ENCODE measurements at regions not wholly inside any gene's neighbourhood (a gene's known extent, or its start where the extent isn't known, plus 50 kb on each side); places are given as distances from the start of the nearest gene placed in this dataset.
"Not testable (repeated sequence)": the region's sequence is repeated elsewhere in the genome, so short reads cannot be mapped to it uniquely, and the experiment has no call there.

DNA sequence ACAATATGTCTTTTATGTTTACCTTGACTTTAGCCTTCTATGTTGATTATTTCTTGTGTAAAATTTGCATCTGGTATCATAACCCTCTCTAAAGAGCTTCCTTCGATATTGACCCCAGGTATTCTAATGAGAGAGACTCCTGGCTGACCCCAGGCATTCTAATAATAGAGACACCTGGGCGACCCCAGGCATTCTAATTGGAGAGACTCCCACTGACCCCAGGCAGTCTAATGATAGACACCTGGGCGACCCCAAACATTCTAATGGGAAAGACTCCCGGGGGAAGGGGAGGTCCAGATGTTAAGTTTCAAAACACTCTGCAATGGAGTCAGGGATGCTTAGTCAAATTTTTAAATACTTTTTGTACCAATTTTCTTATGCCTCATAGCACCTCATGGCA lies 726.4 kb downstream of the COL12A1 start:
- no peaks in the 10 kb centered on the region for H3K9me3 ChIP-seq (ENCODE audit: control insufficient read depth in 2 of 2, low read length in 2 of 2)
- Mint-ChIP-seq H3K36me3 (no peaks in the 10 kb centered on the region), H3K27me3 (no peaks in the 10 kb centered on the region)

DNA sequence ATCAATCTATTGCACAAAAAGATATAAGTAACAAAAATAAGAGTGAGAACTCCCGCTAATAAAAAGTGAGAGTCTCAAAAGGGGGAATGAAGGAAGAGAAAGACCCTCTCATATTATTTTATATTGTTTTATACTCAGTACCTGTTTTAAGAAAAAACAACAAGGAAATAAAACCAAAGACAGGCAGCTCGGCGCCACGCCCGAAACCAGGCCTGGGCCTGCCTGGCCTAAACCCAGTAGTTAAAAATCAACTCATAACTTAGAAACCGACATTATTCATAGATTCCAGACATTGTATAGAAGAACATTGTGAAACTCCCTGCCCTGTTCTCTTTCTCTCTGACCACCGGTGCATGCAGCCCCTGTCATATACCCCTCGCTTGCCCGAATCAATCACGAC lies 731.8 kb downstream of the COL12A1 start:
- not testable (repeated sequence) for H3K9me3 ChIP-seq (ENCODE audit: control insufficient read depth in 2 of 2, low read length in 2 of 2); H3K27ac ChIP-seq (ENCODE audit: insufficient read depth, low read length, poor library complexity, severe bottlenecking); H3K4me3 Mint-ChIP-seq; H3K9me3 Mint-ChIP-seq; H3K27me3 Mint-ChIP-seq; H3K36me3 ChIP-seq (ENCODE audit: control insufficient read depth, insufficient read depth, low read length); H3K27me3 ChIP-seq (ENCODE audit: control insufficient read depth, insufficient read depth, low read length); H3K36me3 Mint-ChIP-seq; H3K27ac Mint-ChIP-seq; ATAC-seq (ENCODE audit: low read depth in 2 of 2); H3K4me1 ChIP-seq (ENCODE audit: control insufficient read depth, insufficient read depth, low read length, poor library complexity, severe bottlenecking); DNase-seq; H3K4me1 Mint-ChIP-seq; H3K4me3 ChIP-seq (ENCODE audit: low read depth, low read length)

More for the DNA sequence above, 726.4 kb downstream of the COL12A1 start:
- H3K27ac ChIP-seq (ENCODE audit: insufficient read depth, low read length, poor library complexity, severe bottlenecking): no peak overlapping the region
- ATAC-seq (ENCODE audit: low read depth in 2 of 2): no peak
- H3K4me3 ChIP-seq (ENCODE audit: low read depth, low read length): no peak overlapping the region
- Mint-ChIP-seq H3K27ac (no peak overlapping the region), H3K4me3 (no peak overlapping the region), H3K4me1 (no peaks in the 10 kb centered on the region), H3K9me3 (peaks cover 1 to 11% (median 7%) of the 10 kb centered on the region in 7 donors)
- DNase-seq: no peak
- no peaks in the 10 kb centered on the region for H3K36me3 ChIP-seq (ENCODE audit: control insufficient read depth, insufficient read depth, low read length)
- H3K4me1 ChIP-seq (ENCODE audit: control insufficient read depth, insufficient read depth, low read length, poor library complexity, severe bottlenecking): no peaks in the 10 kb centered on the region
- H3K27me3 ChIP-seq (ENCODE audit: control insufficient read depth, insufficient read depth, low read length): no peaks in the 10 kb centered on the region

DNA sequence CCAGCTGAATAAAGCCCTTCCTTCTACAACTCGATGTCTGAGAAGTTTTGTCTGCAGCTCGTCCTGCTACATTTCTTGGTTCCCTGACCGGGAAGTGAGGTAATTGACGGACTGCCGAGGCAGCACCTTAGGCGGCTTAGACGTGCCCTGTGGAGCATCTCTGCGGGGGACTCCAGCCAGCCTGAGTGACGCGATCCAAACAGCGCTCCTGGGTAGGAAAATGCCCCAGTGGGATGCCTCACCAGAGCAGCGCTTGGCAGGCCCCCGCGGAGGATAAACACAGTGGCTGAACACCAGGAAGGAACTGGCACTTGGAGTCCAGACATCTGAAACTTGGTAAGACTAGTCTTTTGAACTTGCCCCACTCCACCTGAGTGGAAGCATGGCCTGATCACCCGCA lies 737.3 kb downstream of the COL12A1 start:
- H3K27ac ChIP-seq (ENCODE audit: insufficient read depth, low read length, poor library complexity, severe bottlenecking); DNase-seq; H3K27ac Mint-ChIP-seq; H3K4me3 ChIP-seq (ENCODE audit: low read depth, low read length); H3K36me3 Mint-ChIP-seq; H3K27me3 ChIP-seq (ENCODE audit: control insufficient read depth, insufficient read depth, low read length); ATAC-seq (ENCODE audit: low read depth in 2 of 2); H3K4me1 ChIP-seq (ENCODE audit: control insufficient read depth, insufficient read depth, low read length, poor library complexity, severe bottlenecking); H3K36me3 ChIP-seq (ENCODE audit: control insufficient read depth, insufficient read depth, low read length); H3K9me3 ChIP-seq (ENCODE audit: control insufficient read depth in 2 of 2, low read length in 2 of 2); H3K27me3 Mint-ChIP-seq; H3K4me3 Mint-ChIP-seq; H3K4me1 Mint-ChIP-seq: not testable (repeated sequence)
- peaks cover 0 to 13% (median 7%) of the 10 kb centered on the region in 7 donors for H3K9me3 Mint-ChIP-seq

DNA sequence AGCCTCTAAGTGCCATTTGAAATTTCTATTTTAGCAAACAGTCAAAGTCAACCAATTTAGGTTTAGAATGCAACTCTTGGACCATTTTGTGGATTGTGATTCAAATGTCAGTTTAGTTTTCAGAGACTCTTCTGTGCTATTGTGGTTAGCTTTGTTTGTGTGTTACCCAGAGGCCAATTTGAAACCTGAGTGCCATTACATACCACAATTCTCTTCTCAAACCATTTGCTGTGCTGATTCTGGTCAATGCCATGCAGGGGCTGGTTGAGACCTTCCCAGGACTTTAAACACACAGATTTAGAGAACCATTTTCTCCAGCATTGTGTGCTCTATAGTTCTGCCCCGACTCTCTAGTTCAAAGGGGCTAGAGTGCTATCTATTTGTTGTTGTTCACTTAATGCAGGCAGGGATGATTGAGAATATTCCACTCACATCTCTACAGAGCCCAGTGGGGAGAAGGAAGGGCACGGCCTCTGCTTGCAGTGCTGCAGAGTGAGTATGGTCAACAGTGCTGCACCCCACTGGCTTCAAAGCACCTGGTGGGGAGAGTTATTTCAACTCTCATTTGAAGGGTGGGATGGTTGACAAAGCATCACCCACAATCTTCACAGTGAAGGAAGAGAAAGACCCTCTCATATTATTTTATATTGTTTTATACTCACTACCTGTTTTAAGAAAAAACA lies 738.2 kb downstream of the COL12A1 start:
- ATAC-seq (ENCODE audit: low read depth in 2 of 2): no peak
- Histone ChIP-seq H3K27me3 (ENCODE audit: control insufficient read depth, insufficient read depth, low read length) (no peaks in the 10 kb centered on the region), H3K27ac (ENCODE audit: insufficient read depth, low read length, poor library complexity, severe bottlenecking) (no peak overlapping the region), H3K9me3 (ENCODE audit: control insufficient read depth in 2 of 2, low read length in 2 of 2) (no peaks in the 10 kb centered on the region), H3K4me3 (ENCODE audit: low read depth, low read length) (no peak overlapping the region), H3K4me1 (ENCODE audit: control insufficient read depth, insufficient read depth, low read length, poor library complexity, severe bottlenecking) (no peaks in the 10 kb centered on the region), H3K36me3 (ENCODE audit: control insufficient read depth, insufficient read depth, low read length) (no peaks in the 10 kb centered on the region)
- no peaks in the 10 kb centered on the region for H3K36me3 Mint-ChIP-seq
- H3K4me1 Mint-ChIP-seq: no peaks in the 10 kb centered on the region
- H3K27me3 Mint-ChIP-seq: no peaks in the 10 kb centered on the region
- H3K27ac Mint-ChIP-seq: no peak overlapping the region
- H3K4me3 Mint-ChIP-seq: no peak overlapping the region
- peaks cover 0 to 13% (median 5%) of the 10 kb centered on the region in 7 donors for H3K9me3 Mint-ChIP-seq
- DNase-seq: no peak

DNA sequence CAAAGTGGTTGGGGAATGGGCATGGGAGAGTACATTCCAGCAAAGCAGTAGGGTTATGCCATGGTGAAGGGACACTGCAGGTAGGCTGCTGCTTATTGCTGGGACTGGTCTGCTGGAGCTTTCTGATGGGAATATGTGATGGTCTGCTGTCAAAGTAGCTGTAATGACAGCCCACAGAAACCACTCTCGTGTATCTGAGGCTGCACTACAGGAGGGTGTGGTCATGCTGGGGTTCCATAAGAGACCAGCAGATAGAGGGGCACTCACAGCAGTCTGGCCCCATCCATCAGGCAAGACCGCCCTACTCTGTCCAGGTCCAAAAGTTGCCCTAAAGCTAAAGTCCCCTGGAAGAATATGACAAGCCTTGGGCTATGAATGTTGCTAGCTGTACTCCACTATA lies 739.3 kb downstream of the COL12A1 start:
- no peak overlapping the region for H3K4me3 ChIP-seq (ENCODE audit: low read depth, low read length)
- Mint-ChIP-seq H3K4me3 (no peak overlapping the region), H3K27me3 (no peaks in the 10 kb centered on the region), H3K36me3 (no peaks in the 10 kb centered on the region), H3K27ac (no peak overlapping the region), H3K9me3 (peaks cover 0 to 13% (median 6%) of the 10 kb centered on the region in 7 donors), H3K4me1 (no peaks in the 10 kb centered on the region)
- DNase-seq (no peak), ATAC-seq (ENCODE audit: low read depth in 2 of 2) (no peak)
- H3K9me3 ChIP-seq (ENCODE audit: control insufficient read depth in 2 of 2, low read length in 2 of 2): no peaks in the 10 kb centered on the region
- H3K36me3 ChIP-seq (ENCODE audit: control insufficient read depth, insufficient read depth, low read length): no peaks in the 10 kb centered on the region
- H3K27me3 ChIP-seq (ENCODE audit: control insufficient read depth, insufficient read depth, low read length): no peaks in the 10 kb centered on the region
- no peaks in the 10 kb centered on the region for H3K4me1 ChIP-seq (ENCODE audit: control insufficient read depth, insufficient read depth, low read length, poor library complexity, severe bottlenecking)
- H3K27ac ChIP-seq (ENCODE audit: insufficient read depth, low read length, poor library complexity, severe bottlenecking): no peak overlapping the region

DNA sequence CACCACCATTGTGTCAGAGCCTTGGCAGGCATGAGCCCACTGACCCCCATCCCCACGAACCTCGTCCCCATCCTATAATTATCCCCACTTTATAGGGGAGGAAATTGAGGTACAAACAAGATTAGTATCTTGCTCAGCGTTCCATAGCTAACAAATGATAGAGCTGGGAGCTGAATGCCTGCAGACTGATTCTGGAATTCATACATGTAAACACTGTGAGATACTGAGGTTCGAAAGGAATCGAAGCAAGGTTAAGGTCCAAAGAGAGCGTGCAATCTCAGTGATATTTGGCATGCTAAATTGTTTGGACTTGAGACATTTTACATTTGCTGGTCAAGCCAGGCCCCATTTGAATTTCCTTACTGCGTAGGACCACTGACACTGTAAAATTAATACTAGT lies 746.6 kb downstream of the COL12A1 start:
- no peak for ATAC-seq (ENCODE audit: low read depth in 2 of 2)
- Histone ChIP-seq H3K27ac (ENCODE audit: insufficient read depth, low read length, poor library complexity, severe bottlenecking) (no peak overlapping the region), H3K9me3 (ENCODE audit: control insufficient read depth in 2 of 2, low read length in 2 of 2) (no peaks in the 10 kb centered on the region), H3K36me3 (ENCODE audit: control insufficient read depth, insufficient read depth, low read length) (no peaks in the 10 kb centered on the region), H3K27me3 (ENCODE audit: control insufficient read depth, insufficient read depth, low read length) (no peaks in the 10 kb centered on the region), H3K4me3 (ENCODE audit: low read depth, low read length) (no peak overlapping the region), H3K4me1 (ENCODE audit: control insufficient read depth, insufficient read depth, low read length, poor library complexity, severe bottlenecking) (no peaks in the 10 kb centered on the region)
- no peak for DNase-seq
- Mint-ChIP-seq H3K36me3 (no peaks in the 10 kb centered on the region), H3K27me3 (no peaks in the 10 kb centered on the region), H3K27ac (no peak overlapping the region), H3K4me1 (no peaks in the 10 kb centered on the region), H3K9me3 (peaks cover 1 to 6% (median 5%) of the 10 kb centered on the region in 7 donors), H3K4me3 (no peak overlapping the region)

DNA sequence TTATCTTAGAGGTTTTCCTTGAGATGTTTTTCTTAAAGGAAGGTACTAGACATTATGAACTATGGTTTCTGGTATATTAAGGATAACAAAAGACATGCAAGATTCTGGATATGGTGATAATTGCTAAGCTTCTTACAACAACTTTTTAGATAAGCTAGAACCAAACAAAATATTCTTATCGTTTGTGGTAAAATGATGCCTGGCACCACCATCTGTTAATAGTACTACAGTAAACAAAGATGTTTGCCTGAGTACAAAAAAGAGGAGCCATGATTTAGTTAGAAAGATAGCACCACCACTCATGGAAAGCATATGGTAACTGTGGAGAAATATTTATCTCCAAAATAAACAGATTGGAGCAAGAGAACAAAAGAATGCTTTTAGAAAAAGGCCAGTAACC lies 747.3 kb downstream of the COL12A1 start:
- no peaks in the 10 kb centered on the region for H3K36me3 Mint-ChIP-seq
- Histone ChIP-seq H3K9me3 (ENCODE audit: control insufficient read depth in 2 of 2, low read length in 2 of 2) (no peaks in the 10 kb centered on the region), H3K36me3 (ENCODE audit: control insufficient read depth, insufficient read depth, low read length) (no peaks in the 10 kb centered on the region), H3K27me3 (ENCODE audit: control insufficient read depth, insufficient read depth, low read length) (no peaks in the 10 kb centered on the region), H3K4me3 (ENCODE audit: low read depth, low read length) (no peak overlapping the region), H3K4me1 (ENCODE audit: control insufficient read depth, insufficient read depth, low read length, poor library complexity, severe bottlenecking) (no peaks in the 10 kb centered on the region), H3K27ac (ENCODE audit: insufficient read depth, low read length, poor library complexity, severe bottlenecking) (no peak overlapping the region)
- H3K9me3 Mint-ChIP-seq: peaks cover 1 to 6% (median 5%) of the 10 kb centered on the region in 7 donors
- DNase-seq (no peak), ATAC-seq (ENCODE audit: low read depth in 2 of 2) (no peak)
- H3K4me3 Mint-ChIP-seq: no peak overlapping the region
- no peaks in the 10 kb centered on the region for H3K27me3 Mint-ChIP-seq
- H3K27ac Mint-ChIP-seq: peak overlapping the region in 1 of 3 donors; percentile 11
- H3K4me1 Mint-ChIP-seq: no peaks in the 10 kb centered on the region

DNA sequence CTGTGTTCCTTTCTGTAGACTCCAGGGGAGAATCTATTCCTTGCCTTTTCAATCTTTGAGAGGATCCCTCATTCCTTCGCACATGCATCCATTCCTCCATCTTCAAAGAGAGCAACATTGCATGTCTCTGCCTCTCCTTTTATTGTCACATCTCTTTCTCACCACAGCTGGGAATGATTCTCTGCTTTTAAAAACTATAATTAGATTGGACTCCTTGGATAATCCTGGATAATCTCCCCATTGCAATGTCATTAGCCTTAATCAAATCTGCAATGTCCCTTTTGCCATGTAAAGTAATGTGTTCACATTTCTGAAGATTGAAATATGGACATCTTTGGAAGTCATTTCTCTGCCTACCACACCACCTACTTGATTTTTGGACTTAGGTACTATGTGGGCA lies 750.1 kb downstream of the COL12A1 start:
- no peak overlapping the region for H3K27ac Mint-ChIP-seq
- no peaks in the 10 kb centered on the region for H3K4me1 Mint-ChIP-seq
- H3K4me3 Mint-ChIP-seq: no peak overlapping the region
- H3K9me3 Mint-ChIP-seq: peaks cover 0 to 9% (median 0%) of the 10 kb centered on the region in 7 donors
- H3K36me3 Mint-ChIP-seq: no peaks in the 10 kb centered on the region
- H3K4me1 ChIP-seq (ENCODE audit: control insufficient read depth, insufficient read depth, low read length, poor library complexity, severe bottlenecking): no peaks in the 10 kb centered on the region
- H3K9me3 ChIP-seq (ENCODE audit: control insufficient read depth in 2 of 2, low read length in 2 of 2): no peaks in the 10 kb centered on the region
- H3K27me3 ChIP-seq (ENCODE audit: control insufficient read depth, insufficient read depth, low read length): no peaks in the 10 kb centered on the region
- no peak overlapping the region for H3K27ac ChIP-seq (ENCODE audit: insufficient read depth, low read length, poor library complexity, severe bottlenecking)
- H3K27me3 Mint-ChIP-seq: peaks cover 4% of the 10 kb centered on the region
- no peak for DNase-seq
- H3K36me3 ChIP-seq (ENCODE audit: control insufficient read depth, insufficient read depth, low read length): no peaks in the 10 kb centered on the region
- no peak for ATAC-seq (ENCODE audit: low read depth in 2 of 2)
- no peak overlapping the region for H3K4me3 ChIP-seq (ENCODE audit: low read depth, low read length)

Data from CD4-positive, CD25-positive, alpha-beta regulatory T cell (primary cell).